ENCODE measurements at regions not wholly inside any gene's neighbourhood (a gene's known extent, or its start where the extent isn't known, plus 50 kb on each side); places are given as distances from the start of the nearest gene placed in this dataset.

DNA sequence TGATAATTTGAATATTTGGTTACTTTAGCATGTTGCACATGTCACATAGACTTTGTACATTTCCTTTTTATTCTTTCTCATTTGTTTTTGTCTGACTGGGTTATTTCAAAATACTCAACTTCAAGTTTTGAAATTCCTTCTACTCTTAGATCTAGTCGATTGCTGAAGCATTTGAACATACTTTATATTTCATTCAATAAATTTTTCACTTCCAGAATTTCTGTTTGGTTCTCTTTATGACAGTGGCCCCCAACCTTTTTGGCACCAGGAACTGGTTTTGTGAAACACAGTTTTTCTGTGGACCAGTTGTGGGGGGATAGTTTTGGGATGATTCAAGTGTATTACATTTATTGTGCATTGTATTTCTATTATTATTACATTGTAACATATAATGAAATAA lies 119.8 kb downstream of the COX7C start:
- TF ChIP-seq REST (IDR thresholded peaks at IDR 0.05; ENCODE audit: insufficient replicate concordance, low read depth) (no peak), SPI1 (IDR thresholded peaks at IDR 0.05; ENCODE audit: borderline replicate concordance, low read depth) (no peak), GABPA (IDR thresholded peaks at IDR 0.05; ENCODE audit: low read depth) (no peak), POLR2AphosphoS5 (IDR thresholded peaks at IDR 0.05; ENCODE audit: low read depth) (no peak)
- TF ChIP-seq, protein P1, sequence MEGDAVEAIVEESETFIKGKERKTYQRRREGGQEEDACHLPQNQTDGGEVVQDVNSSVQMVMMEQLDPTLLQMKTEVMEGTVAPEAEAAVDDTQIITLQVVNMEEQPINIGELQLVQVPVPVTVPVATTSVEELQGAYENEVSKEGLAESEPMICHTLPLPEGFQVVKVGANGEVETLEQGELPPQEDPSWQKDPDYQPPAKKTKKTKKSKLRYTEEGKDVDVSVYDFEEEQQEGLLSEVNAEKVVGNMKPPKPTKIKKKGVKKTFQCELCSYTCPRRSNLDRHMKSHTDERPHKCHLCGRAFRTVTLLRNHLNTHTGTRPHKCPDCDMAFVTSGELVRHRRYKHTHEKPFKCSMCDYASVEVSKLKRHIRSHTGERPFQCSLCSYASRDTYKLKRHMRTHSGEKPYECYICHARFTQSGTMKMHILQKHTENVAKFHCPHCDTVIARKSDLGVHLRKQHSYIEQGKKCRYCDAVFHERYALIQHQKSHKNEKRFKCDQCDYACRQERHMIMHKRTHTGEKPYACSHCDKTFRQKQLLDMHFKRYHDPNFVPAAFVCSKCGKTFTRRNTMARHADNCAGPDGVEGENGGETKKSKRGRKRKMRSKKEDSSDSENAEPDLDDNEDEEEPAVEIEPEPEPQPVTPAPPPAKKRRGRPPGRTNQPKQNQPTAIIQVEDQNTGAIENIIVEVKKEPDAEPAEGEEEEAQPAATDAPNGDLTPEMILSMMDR (IDR thresholded peaks at IDR 0.05; ENCODE audit: insufficient read depth, low read length) = no peak
- no peaks in the 10 kb centered on the region for H3K27me3 ChIP-seq (ENCODE audit: insufficient read depth, poor library complexity, severe bottlenecking)
- no peak for DNase-seq (ENCODE audit: low read depth in 1 of 2, low spot score in 1 of 2)
- no peak overlapping the region for H3K4me3 ChIP-seq (replicated peaks; ENCODE audit: insufficient read depth, low read length)
- no peak overlapping the region for H3K27ac ChIP-seq (replicated peaks)

- Histone ChIP-seq H3K27me3 (ENCODE audit: insufficient read depth, poor library complexity, severe bottlenecking) (no peaks in the 10 kb centered on the region), H3K4me3 (replicated peaks; ENCODE audit: insufficient read depth, low read length) (no peak overlapping the region), H3K27ac (replicated peaks) (no peak overlapping the region)
- TF ChIP-seq, protein P1 (IDR thresholded peaks at IDR 0.05; ENCODE audit: insufficient read depth, low read length) = no peak
- TF ChIP-seq SPI1 (IDR thresholded peaks at IDR 0.05; ENCODE audit: borderline replicate concordance, low read depth) (no peak), POLR2AphosphoS5 (IDR thresholded peaks at IDR 0.05; ENCODE audit: low read depth) (no peak), GABPA (IDR thresholded peaks at IDR 0.05; ENCODE audit: low read depth) (no peak), REST (IDR thresholded peaks at IDR 0.05; ENCODE audit: insufficient replicate concordance, low read depth) (no peak)
- DNase-seq (ENCODE audit: low read depth in 1 of 2, low spot score in 1 of 2) = no peak
Measured at GRCh38 chr5:86748538-86749105, 130.9 kb downstream of the COX7C start.

DNA sequence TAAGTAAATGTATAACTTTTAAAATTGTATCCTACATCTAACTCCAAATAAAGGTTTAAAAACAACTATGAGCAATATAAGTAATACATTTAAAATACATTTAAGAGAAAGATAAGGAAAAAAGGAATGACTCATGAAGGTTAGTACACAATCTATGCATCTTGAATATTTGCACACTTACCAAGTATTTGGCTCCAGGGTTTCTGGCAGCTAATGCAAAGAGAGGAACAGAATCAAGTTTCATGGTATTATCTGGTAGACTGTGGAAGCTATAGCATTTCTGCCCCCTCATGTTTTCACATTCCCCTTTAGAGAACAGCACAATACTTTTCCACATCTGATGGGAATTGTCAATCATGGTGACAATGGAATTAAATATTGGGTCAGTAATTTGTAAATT lies 132.1 kb downstream of the COX7C start:
- no peak for TF ChIP-seq REST (IDR thresholded peaks at IDR 0.05; ENCODE audit: insufficient replicate concordance, low read depth)
- no peak for TF ChIP-seq SPI1 (IDR thresholded peaks at IDR 0.05; ENCODE audit: borderline replicate concordance, low read depth)
- TF ChIP-seq, protein P1 (IDR thresholded peaks at IDR 0.05; ENCODE audit: insufficient read depth, low read length) = no peak
- no peak for TF ChIP-seq GABPA (IDR thresholded peaks at IDR 0.05; ENCODE audit: low read depth)
- no peak for TF ChIP-seq POLR2AphosphoS5 (IDR thresholded peaks at IDR 0.05; ENCODE audit: low read depth)
- Histone ChIP-seq H3K4me3 (replicated peaks; ENCODE audit: insufficient read depth, low read length) (no peak overlapping the region), H3K27ac (replicated peaks) (no peak overlapping the region), H3K27me3 (ENCODE audit: insufficient read depth, poor library complexity, severe bottlenecking) (no peaks in the 10 kb centered on the region)
- DNase-seq (ENCODE audit: low read depth in 1 of 2, low spot score in 1 of 2) = no peak

All from HL-60 (cell line).